Body of pancreas (tissue), 4 donors: ENCODE measurements at regions not wholly inside any gene's neighbourhood (a gene's known extent, or its start where the extent isn't known, plus 50 kb on each side); places are given as distances from the start of the nearest gene placed in this dataset.

Experiments used
- ATAC-seq: fragments of 150-250 bp; one replicate; pipeline ENCODE4 v1.9.1; 2016
- DNase-seq, 4 donors: peaks; one replicate each; pipeline ENCODE4 v3.0.0-alpha.2; 2019
- H3K27ac ChIP-seq, 4 donors: fragments of 200-600 bp; sonication (generic); 1 replicate in 3 of 4; 2 replicates in 1 of 4; pipeline versions ENCODE4 v1.5.1 to v1.6.1; 2016 to 2019; ENCODE audit warnings: mild to moderate bottlenecking in 1 of 4, mixed read lengths in 1 of 4, moderate library complexity in 1 of 4
- H3K27me3 ChIP-seq, 2 donors: fragments of 200-600 bp; sonication (generic); one replicate each; pipeline ENCODE4 v1.6.0; 2016; ENCODE audit warnings: mild to moderate bottlenecking in 1 of 2
- H3K36me3 ChIP-seq, 2 donors: fragments of 200-600 bp; sonication (generic); replicated peaks in 1 of 2; 2 replicates each; pipeline ENCODE4 v1.5.1; 2016; ENCODE audit warnings: low read depth in 2 of 2; ENCODE audit not compliant: insufficient read depth in 1 of 2
- H3K4me1 ChIP-seq: fragments of 200-600 bp; sonication (generic); one replicate; pipeline ENCODE4 v1.6.0; 2016
- H3K4me3 ChIP-seq, 2 donors: fragments of 200-600 bp; sonication (generic); 1 replicate in 1 of 2; 2 replicates in 1 of 2; pipeline ENCODE4 v1.5.1; 2016 to 2019
- H3K9me3 ChIP-seq, 3 donors: fragments of 200-600 bp; sonication (generic); 1 replicate in 2 of 3; 2 replicates in 1 of 3; pipeline ENCODE4 v1.5.1; 2016
- CTCF ChIP-seq, 7 experiments: fragments of 450-650 bp in 4 of 7; fragments of 200-600 bp in 3 of 7; sonication (generic) in 3 of 7; IDR thresholded peaks; one replicate each; pipeline ENCODE4 v1.5.1; 2016 to 2019; ENCODE audit warnings: antibody characterized with exemption in 7 of 7
- POLR2A ChIP-seq, 3 donors: fragments of 450-650 bp; IDR thresholded peaks; one replicate each; pipeline ENCODE4 v1.6.1; 2016; ENCODE audit warnings: antibody characterized with exemption in 3 of 3, mild to moderate bottlenecking in 2 of 3
- WGBS, 2 donors: methylation state at CpG; one replicate each; pipeline ENCODE4 v1.1.5; 2017; 5-methylcytosine and 5-hydroxymethylcytosine counted together
- intact Hi-C: fragments of 100-400 bp; cut with DNase I; formaldehyde crosslinking; loops from one replicate; pipeline ENCODE4 v1.15.1; 2023

GRCh38 chr7:68020102-68020501 lies 1023.5 kb downstream of the TYW1 start:
- no peaks in the 10 kb centered on the region for H3K9me3 ChIP-seq
- H3K36me3 ChIP-seq: no peaks in the 10 kb centered on the region
- no peak for DNase-seq
- no peaks in the 10 kb centered on the region for H3K27me3 ChIP-seq
- intact Hi-C loops: no loop called here
- no peaks in the 10 kb centered on the region for H3K4me1 ChIP-seq
- WGBS, 2 donors: 78 to 93% methylated on average over 3 of the region's 3 CpGs
- ATAC-seq: no peak
- no peak overlapping the region for H3K27ac ChIP-seq
- H3K4me3 ChIP-seq: no peak overlapping the region
- no peak for TF ChIP-seq CTCF (IDR thresholded peaks at IDR 0.05)
- no peak for TF ChIP-seq POLR2A (IDR thresholded peaks at IDR 0.05)

GRCh38 chr7:68025369-68025768 lies 1028.7 kb downstream of the TYW1 start:
- ATAC-seq (no peak), DNase-seq (no peak)
- intact Hi-C loops: no loop called here
- Histone ChIP-seq H3K27me3 (no peaks in the 10 kb centered on the region), H3K4me3 (no peak overlapping the region), H3K4me1 (no peaks in the 10 kb centered on the region), H3K9me3 (peaks cover 0 to 5% (median 0%) of the 10 kb centered on the region in 3 donors), H3K36me3 (no peaks in the 10 kb centered on the region), H3K27ac (no peak overlapping the region)
- TF ChIP-seq POLR2A (IDR thresholded peaks at IDR 0.05) (no peak), CTCF (IDR thresholded peaks at IDR 0.05) (no peak)

- Histone ChIP-seq H3K27me3 (no peaks in the 10 kb centered on the region), H3K4me3 (no peak overlapping the region), H3K4me1 (no peaks in the 10 kb centered on the region), H3K9me3 (peaks cover 0 to 5% (median 0%) of the 10 kb centered on the region in 3 donors), H3K36me3 (no peaks in the 10 kb centered on the region), H3K27ac (no peak overlapping the region)
- WGBS, 2 donors: 55 to 72% methylated on average over 3 of the region's 3 CpGs
- TF ChIP-seq POLR2A (IDR thresholded peaks at IDR 0.05) (no peak), CTCF (IDR thresholded peaks at IDR 0.05) (no peak)
- intact Hi-C loops: no loop called here
- ATAC-seq: no peak
- no peak for DNase-seq
Measured at GRCh38 chr7:68030530-68030929, 1033.9 kb downstream of the TYW1 start.

GRCh38 chr7:68031180-68031943 lies 1034.7 kb downstream of the TYW1 start:
- H3K36me3 ChIP-seq: no peaks in the 10 kb centered on the region
- ATAC-seq (no peak), DNase-seq (no peak)
- H3K9me3 ChIP-seq: peaks cover 0 to 5% (median 0%) of the 10 kb centered on the region in 3 donors
- H3K27me3 ChIP-seq: no peaks in the 10 kb centered on the region
- TF ChIP-seq CTCF (IDR thresholded peaks at IDR 0.05): no peak
- TF ChIP-seq POLR2A (IDR thresholded peaks at IDR 0.05): no peak
- H3K4me1 ChIP-seq: no peaks in the 10 kb centered on the region
- no peak overlapping the region for H3K4me3 ChIP-seq
- intact Hi-C loops: no loop called here
- 48 to 49% methylated on average over 5 of the region's 5 CpGs for WGBS, 2 donors
- no peak overlapping the region for H3K27ac ChIP-seq
